ENCODE measurements at regions not wholly inside any gene's neighbourhood (a gene's known extent, or its start where the extent isn't known, plus 50 kb on each side); places are given as distances from the start of the nearest gene placed in this dataset.

DNA sequence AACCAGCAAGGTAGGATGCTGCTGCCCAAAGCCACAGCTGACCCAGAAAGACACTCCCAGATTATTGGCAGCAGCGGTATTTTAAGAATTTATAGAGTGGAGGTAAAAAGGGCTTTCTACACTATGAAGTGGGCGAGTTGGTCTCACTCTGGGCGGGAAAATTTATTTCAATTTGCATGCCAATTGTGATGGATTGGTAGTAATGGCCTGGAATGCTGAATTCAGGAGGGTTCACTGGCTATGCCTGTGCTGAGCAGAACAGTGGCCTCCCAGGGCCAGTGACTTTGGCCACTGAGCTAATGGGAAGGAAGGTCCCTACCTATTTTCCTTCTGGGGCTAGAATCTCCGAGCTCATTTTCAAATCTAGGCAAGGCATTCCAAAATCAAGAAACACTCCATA is 243.5 kb downstream of the TSHZ3 start:
- 95% methylated on average over 4 of the region's 4 CpGs for WGBS
- H3K36me3 ChIP-seq (ENCODE audit: insufficient read depth), result no peaks in the 10 kb centered on the region
- H3K4me3 ChIP-seq (ENCODE audit: low read depth, low read length), result no peak overlapping the region
- H3K4me1 ChIP-seq (ENCODE audit: insufficient read depth), result no peaks in the 10 kb centered on the region
- no peak for DNase-seq (ENCODE audit: extremely low spot score)
- no peak overlapping the region for H3K27ac ChIP-seq (ENCODE audit: low read depth)

DNA sequence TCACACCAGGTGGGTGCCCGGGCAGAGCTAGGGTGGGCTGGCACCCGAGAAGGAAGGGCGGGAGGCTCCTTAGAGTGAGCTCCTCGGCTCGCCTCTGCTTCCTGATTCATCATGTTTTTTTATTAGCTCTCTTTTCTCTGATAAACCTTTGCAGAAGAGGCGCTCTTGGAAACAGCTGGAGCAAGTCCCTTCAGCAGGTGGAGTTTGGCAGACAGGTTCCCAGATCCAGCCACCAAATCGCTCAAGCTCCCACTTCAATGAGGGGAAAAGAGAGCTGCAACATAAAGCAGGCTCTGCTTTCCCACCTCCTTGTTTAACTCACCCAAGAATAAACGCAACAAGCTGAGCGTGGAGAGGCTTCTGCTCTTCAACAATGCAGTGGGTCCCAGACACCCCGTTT is 244.8 kb downstream of the TSHZ3 start:
- WGBS, result 71% methylated on average over 10 of the region's 10 CpGs
- DNase-seq (ENCODE audit: extremely low spot score), result no peak
- H3K4me1 ChIP-seq (ENCODE audit: insufficient read depth), result no peaks in the 10 kb centered on the region
- H3K27ac ChIP-seq (ENCODE audit: low read depth), result no peak overlapping the region
- no peaks in the 10 kb centered on the region for H3K36me3 ChIP-seq (ENCODE audit: insufficient read depth)
- no peak overlapping the region for H3K4me3 ChIP-seq (ENCODE audit: low read depth, low read length)

DNA sequence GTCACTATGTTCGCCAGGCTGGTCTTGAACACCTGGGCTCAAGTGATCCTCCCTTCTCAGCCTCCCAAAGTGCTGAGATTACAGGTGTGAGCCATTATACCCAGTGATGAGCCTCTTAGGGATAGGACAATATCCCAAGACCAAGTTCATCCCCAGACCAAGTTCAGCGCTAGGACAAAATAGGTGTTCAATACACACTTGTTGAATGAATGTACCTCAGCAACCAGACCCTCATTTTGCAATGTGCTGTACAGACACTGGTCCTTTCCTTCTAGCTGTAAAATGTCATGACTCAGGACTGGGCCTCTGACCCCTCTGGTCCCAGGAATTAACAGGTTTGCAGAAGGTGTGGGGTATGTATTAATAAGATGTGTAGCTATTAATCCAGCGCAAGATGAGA is 246.0 kb downstream of the TSHZ3 start:
- Histone ChIP-seq H3K36me3 (ENCODE audit: insufficient read depth) (no peaks in the 10 kb centered on the region), H3K27ac (ENCODE audit: low read depth) (no peak overlapping the region), H3K4me1 (ENCODE audit: insufficient read depth) (no peaks in the 10 kb centered on the region), H3K4me3 (ENCODE audit: low read depth, low read length) (no peak overlapping the region)
- over 99% methylated on average over 3 of the region's 3 CpGs for WGBS
- no peak for DNase-seq (ENCODE audit: extremely low spot score)

DNA sequence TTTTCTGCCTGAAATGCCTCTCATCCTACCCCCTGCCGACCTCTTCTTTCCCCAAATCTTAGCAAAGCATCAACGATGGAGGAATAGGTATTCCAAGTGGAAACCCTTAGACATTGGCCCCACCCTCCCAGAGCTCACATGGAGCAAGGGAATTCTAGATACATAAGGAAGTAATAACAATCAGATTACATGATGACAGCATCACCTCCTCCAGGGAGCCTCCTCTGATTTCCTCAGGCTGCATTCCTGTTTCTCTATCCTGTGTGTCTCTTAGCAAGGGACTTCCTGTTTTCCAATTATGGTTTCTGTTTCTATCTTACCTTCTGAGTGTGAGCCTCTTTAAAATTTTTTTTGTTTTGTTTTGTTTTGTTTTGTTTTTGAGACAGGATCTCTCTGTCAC is 246.6 kb downstream of the TSHZ3 start:
- 81% methylated on average over 2 of the region's 2 CpGs for WGBS
- Histone ChIP-seq H3K4me1 (ENCODE audit: insufficient read depth) (no peaks in the 10 kb centered on the region), H3K4me3 (ENCODE audit: low read depth, low read length) (no peak overlapping the region), H3K27ac (ENCODE audit: low read depth) (no peak overlapping the region), H3K36me3 (ENCODE audit: insufficient read depth) (no peaks in the 10 kb centered on the region)
- DNase-seq (ENCODE audit: extremely low spot score), result no peak

DNA sequence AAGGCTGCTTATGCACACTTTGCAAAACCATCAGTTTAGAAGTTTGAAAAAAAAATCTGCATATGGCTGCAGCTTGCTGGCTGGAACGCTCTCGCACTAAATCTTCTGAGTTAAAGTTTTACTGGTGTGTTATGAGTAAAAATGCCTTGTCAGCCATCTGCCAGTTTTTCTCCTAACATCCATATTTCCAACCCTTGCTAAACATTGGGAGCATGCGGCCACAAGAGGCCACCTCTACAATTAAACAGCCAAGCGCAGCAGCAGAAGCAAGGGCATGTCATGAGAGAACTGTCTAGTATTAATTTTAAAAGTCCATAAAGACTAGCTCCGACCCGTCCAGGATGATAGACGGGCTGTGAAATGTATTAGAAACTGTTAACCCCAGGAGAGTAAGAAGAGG is 248.3 kb downstream of the TSHZ3 start:
- DNase-seq (ENCODE audit: extremely low spot score), result no peak
- Histone ChIP-seq H3K4me3 (ENCODE audit: low read depth, low read length) (no peak overlapping the region), H3K4me1 (ENCODE audit: insufficient read depth) (no peaks in the 10 kb centered on the region), H3K27ac (ENCODE audit: low read depth) (no peak overlapping the region), H3K36me3 (ENCODE audit: insufficient read depth) (no peaks in the 10 kb centered on the region)
- 35% methylated on average over 7 of the region's 7 CpGs for WGBS

DNA sequence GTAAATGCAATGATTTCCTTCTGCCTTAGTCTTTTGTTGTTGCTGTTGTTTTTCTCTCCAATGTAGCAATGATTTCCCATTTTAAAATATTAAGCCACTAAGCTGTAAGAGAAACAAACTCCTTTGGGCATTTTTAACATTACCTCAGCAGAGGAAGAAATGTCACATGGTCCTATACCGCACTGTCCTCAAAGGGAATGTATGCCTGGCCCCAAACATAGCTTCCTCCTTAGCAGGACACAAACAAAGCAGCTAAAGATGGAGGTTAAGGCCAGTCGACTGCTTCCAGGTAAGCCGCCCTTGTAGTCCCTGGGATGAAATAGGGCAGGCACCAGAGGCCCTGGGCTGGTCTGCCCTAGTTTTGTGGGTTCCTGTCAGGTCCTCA is 249.0 kb downstream of the TSHZ3 start:
- Histone ChIP-seq H3K4me3 (ENCODE audit: low read depth, low read length) (no peak overlapping the region), H3K27ac (ENCODE audit: low read depth) (no peak overlapping the region), H3K4me1 (ENCODE audit: insufficient read depth) (no peaks in the 10 kb centered on the region), H3K36me3 (ENCODE audit: insufficient read depth) (no peaks in the 10 kb centered on the region)
- no peak for DNase-seq (ENCODE audit: extremely low spot score)
- 81% methylated on average over 3 of the region's 3 CpGs for WGBS

DNA sequence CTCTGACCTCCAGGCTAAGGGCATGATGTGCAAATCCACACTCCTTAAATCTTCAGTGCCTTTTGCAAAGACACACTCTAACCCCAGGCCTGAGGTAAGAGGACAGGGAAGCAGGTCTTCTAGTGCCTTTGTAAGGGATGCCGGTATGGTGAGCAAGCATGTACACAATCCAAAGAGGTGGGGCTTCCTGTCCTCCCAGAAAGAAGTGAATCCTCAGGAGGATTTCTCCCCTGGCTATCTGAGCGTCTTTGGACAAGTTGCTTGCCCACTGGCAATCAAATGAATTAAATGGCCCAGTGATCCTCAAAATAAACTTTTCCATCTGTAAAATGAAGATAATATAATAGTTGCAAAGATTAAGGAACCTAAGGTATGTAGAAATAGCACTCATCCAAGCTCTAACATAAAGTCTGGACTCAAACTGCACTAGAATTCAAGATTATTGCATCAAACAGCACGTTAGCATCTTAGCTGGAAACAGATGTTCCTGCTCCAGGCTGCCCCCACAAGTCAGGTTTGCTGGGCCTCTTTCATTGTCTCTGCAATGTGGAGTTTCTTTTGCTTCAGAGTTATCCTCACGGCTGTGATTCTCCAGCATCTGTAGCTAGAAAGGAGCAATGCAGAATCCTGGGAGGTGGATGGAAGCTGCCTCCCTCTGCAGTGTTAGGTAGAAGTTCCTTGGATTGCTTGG is 249.6 kb downstream of the TSHZ3 start:
- no peak for DNase-seq (ENCODE audit: extremely low spot score)
- no peaks in the 10 kb centered on the region for H3K4me1 ChIP-seq (ENCODE audit: insufficient read depth)
- H3K27ac ChIP-seq (ENCODE audit: low read depth), result no peak overlapping the region
- no peaks in the 10 kb centered on the region for H3K36me3 ChIP-seq (ENCODE audit: insufficient read depth)
- 48% methylated on average over 4 of the region's 4 CpGs for WGBS
- H3K4me3 ChIP-seq (ENCODE audit: low read depth, low read length), result no peak overlapping the region

DNA sequence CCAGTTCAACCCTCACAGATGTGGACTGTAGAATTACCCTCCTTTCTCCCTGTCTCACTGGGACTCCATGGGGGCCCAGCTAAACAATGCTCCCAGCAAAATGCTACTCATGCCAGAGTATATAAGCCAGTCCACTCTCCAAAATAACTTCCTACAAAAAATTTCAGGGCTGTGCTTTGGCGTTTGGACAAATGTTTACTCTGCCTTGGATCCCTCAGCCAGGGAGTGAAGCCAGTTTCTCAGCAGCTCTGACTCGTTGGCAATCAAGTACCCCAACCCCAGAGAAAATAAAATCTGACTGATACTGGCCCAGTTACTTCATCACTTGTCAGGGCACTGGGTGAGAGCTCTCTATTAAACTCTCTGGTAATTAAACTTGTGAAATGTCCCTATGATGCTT is 250.4 kb downstream of the TSHZ3 start:
- no peak overlapping the region for H3K27ac ChIP-seq (ENCODE audit: low read depth)
- 14% methylated on average over 2 of the region's 2 CpGs for WGBS
- H3K36me3 ChIP-seq (ENCODE audit: insufficient read depth), result no peaks in the 10 kb centered on the region
- no peaks in the 10 kb centered on the region for H3K4me1 ChIP-seq (ENCODE audit: insufficient read depth)
- DNase-seq (ENCODE audit: extremely low spot score), result no peak
- H3K4me3 ChIP-seq (ENCODE audit: low read depth, low read length), result no peak overlapping the region

DNA sequence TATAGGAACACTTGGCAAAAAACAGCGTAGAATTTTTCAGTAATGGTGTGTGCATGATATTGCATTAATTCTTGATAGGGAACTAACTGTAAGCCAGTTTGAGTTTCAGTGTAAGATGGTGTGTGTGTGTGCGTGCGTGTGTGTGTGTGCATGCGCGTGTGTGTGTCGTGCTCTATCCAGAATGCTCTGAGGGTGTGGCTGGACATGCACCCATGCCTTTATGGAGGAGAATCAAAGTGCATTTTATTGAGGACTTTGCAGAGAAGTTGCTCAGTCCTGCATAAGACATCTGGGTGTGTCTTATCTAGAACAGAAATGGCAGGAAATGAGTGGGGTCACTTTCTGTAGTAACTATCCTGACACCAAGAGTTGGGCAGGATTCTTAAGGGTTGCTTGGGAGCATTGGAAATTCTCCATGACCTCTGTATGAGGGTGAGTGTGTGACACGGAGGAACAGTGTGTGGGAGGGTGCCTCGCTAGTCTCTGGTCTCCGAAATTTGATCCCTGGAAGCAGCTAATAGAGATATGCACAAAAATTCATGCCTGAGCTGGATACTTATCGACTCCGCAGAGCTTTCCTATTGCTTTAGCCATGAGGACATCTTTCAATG is 252.2 kb downstream of the TSHZ3 start:
- H3K4me1 ChIP-seq (ENCODE audit: insufficient read depth), result no peaks in the 10 kb centered on the region
- 68% methylated on average over 11 of the region's 11 CpGs for WGBS
- DNase-seq (ENCODE audit: extremely low spot score), result no peak

DNA sequence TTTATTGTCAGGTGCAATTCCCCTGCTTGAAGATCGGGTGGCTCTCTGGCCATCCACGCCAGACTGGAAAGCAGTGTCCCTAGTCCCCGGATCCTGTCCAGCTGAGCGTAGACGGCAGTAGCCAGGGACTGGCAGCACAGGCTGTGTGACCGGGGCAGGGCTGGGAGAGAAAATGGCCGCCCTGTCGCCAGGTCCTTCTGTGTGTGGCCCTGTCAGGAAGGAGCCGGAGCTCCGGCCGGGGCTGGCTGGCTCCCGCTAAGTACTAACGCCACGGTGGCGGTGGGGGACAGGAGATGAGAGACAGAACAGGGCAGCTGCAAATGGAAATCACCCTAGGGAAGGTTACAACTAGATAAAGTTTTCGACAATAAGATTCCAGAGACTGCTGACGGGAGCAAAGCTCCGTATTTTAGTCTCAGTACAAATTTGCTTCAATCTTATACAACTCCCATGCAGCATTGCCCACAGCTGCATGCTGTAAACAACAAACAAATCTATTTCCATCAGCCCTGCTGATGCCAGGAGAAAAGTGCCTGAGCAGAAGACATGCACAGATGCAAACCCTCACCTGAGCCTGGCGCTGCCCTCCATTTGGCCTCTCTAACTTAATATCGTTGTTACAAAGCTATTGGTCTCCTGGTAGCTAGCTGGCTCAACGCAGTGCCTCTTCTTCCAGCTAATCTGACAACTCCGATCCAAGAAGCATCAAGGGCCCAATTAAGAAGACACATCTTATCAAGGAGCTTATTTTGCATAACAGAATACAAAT is 253.0 kb downstream of the TSHZ3 start:
- Histone ChIP-seq H3K4me1 (ENCODE audit: insufficient read depth) (no peaks in the 10 kb centered on the region), H3K36me3 (ENCODE audit: insufficient read depth) (no peaks in the 10 kb centered on the region), H3K4me3 (ENCODE audit: low read depth, low read length) (no peak overlapping the region), H3K27ac (ENCODE audit: low read depth) (no peak overlapping the region)
- WGBS, result 60% methylated on average over 22 of the region's 22 CpGs
- no peak for DNase-seq (ENCODE audit: extremely low spot score)

More for the DNA sequence above, 252.2 kb downstream of the TSHZ3 start:
- H3K36me3 ChIP-seq (ENCODE audit: insufficient read depth), result no peaks in the 10 kb centered on the region
- H3K27ac ChIP-seq (ENCODE audit: low read depth), result no peak overlapping the region
- H3K4me3 ChIP-seq (ENCODE audit: low read depth, low read length), result no peak overlapping the region

DNA sequence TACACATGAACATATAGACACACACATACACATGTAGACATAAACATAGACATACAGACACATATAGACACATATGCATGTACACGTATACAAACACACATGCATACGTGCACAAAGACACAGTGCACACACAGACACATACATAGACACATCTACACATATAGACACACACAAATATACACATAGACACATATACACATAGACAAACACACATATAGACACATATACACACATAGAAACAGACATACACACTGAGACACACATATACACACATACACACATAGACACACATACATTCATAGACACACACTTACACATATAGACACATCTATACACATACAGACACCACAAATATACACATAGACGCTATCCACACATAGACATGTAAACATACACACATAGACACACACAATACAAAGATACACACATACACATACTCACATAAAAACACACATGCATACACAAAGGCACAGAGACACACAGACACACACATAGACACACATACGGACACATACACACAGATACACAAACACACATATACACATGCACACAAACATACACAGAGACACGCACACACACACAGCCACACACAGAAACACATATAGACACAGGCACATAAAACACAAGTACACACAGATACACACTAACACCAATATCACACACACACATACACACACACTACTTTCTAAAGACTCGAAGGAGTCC is 254.0 kb downstream of the TSHZ3 start:
- DNase-seq (ENCODE audit: extremely low spot score), result no peak
- Histone ChIP-seq H3K4me3 (ENCODE audit: low read depth, low read length) (no peak overlapping the region), H3K36me3 (ENCODE audit: insufficient read depth) (no peaks in the 10 kb centered on the region), H3K4me1 (ENCODE audit: insufficient read depth) (no peaks in the 10 kb centered on the region), H3K27ac (ENCODE audit: low read depth) (no peak overlapping the region)
- 95% methylated on average over 6 of the region's 6 CpGs for WGBS

DNA sequence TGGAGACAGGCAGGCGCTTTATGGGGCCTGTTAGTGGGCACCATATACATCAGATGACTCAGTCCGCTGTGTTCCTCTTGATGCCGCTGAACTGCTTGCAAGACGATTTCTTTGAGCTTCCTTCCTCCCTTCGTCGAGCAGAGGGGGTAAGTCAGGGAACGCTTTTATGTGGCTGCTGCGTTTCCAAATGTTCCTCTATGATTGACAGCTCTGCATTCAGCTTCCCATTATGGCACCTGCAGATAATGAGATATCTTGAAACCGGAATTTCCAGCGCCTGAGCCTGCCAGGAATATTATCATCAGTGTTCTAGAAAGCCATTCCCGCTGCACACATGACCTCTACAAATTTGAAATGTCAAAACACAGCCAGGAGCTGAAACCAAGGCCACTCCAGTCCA is 257.0 kb downstream of the TSHZ3 start:
- DNase-seq (ENCODE audit: extremely low spot score), result no peak
- Histone ChIP-seq H3K27ac (ENCODE audit: low read depth) (no peak overlapping the region), H3K4me3 (ENCODE audit: low read depth, low read length) (no peak overlapping the region), H3K4me1 (ENCODE audit: insufficient read depth) (no peaks in the 10 kb centered on the region), H3K36me3 (ENCODE audit: insufficient read depth) (no peaks in the 10 kb centered on the region)
- 78% methylated on average over 11 of the region's 11 CpGs for WGBS

DNA sequence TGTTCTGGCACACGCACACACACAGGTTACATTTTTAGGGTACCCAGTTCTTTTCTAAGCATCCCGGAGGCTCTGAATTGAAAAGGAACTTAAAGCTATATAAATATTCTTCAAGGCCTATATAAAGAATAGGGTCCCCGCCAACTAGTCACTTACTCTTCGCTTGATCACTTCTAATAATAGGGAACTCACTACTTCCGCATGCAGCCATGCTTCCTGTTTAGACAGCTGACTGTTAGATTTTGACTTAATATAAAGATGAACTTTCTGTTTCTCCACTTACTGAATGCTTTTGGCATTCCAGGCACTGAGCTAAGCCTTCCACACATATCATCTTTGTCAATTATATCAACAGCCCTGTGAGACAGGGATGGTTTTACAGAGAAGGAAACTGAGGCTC is 259.6 kb downstream of the TSHZ3 start:
- H3K36me3 ChIP-seq (ENCODE audit: insufficient read depth), result no peaks in the 10 kb centered on the region
- DNase-seq (ENCODE audit: extremely low spot score), result no peak
- no peaks in the 10 kb centered on the region for H3K4me1 ChIP-seq (ENCODE audit: insufficient read depth)
- no peak overlapping the region for H3K4me3 ChIP-seq (ENCODE audit: low read depth, low read length)
- no peak overlapping the region for H3K27ac ChIP-seq (ENCODE audit: low read depth)
- 85% methylated on average over 5 of the region's 5 CpGs for WGBS

DNA sequence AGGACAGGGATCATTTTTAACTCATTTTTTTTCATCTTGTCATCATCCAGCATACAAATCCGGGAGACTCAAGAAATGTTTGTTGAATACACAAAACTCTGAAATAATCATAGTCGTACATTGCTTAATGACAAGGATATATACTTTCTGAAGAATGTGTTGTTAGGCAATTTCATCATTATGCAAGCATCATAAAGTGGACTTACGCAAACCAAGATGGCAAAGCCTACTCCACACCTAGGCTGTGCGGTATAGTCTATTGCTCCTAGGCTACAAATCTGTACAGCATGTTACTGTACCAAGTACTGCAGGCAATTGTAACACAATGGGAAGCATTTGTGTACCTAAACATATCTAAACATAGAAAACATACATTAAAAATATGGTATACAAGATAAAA is 264.1 kb downstream of the TSHZ3 start:
- WGBS, result 84% methylated on average over 4 of the region's 4 CpGs
- no peaks in the 10 kb centered on the region for H3K4me1 ChIP-seq (ENCODE audit: insufficient read depth)
- no peak for DNase-seq (ENCODE audit: extremely low spot score)
- H3K27ac ChIP-seq (ENCODE audit: low read depth), result no peak overlapping the region
- no peak overlapping the region for H3K4me3 ChIP-seq (ENCODE audit: low read depth, low read length)
- no peaks in the 10 kb centered on the region for H3K36me3 ChIP-seq (ENCODE audit: insufficient read depth)

All from urinary bladder (tissue), 3 donors.